Epithelial cell of esophagus (primary cell): ENCODE measurements at regions not wholly inside any gene's neighbourhood (a gene's known extent, or its start where the extent isn't known, plus 50 kb on each side); places are given as distances from the start of the nearest gene placed in this dataset.
"Not testable (repeated sequence)": the region's sequence is repeated elsewhere in the genome, so short reads cannot be mapped to it uniquely, and the experiment has no call there.

Experiments
- DNase-seq: peaks from one replicate; pipeline ENCODE4 v3.0.0; 2010; ENCODE audit warnings: low read depth
- H3K4me3 ChIP-seq: 2 replicates; pipeline ENCODE4 v1.5.1; 2011; ENCODE audit warnings: mild to moderate bottlenecking, low read length, control low read depth
- CTCF ChIP-seq: IDR thresholded peaks from 2 replicates; pipeline ENCODE4 v1.5.1; 2011; ENCODE audit warnings: low read depth, mild to moderate bottlenecking, low read length, control low read depth, inconsistent platforms; ENCODE audit not compliant: insufficient read depth; ENCODE audit errors: missing control alignments

DNA sequence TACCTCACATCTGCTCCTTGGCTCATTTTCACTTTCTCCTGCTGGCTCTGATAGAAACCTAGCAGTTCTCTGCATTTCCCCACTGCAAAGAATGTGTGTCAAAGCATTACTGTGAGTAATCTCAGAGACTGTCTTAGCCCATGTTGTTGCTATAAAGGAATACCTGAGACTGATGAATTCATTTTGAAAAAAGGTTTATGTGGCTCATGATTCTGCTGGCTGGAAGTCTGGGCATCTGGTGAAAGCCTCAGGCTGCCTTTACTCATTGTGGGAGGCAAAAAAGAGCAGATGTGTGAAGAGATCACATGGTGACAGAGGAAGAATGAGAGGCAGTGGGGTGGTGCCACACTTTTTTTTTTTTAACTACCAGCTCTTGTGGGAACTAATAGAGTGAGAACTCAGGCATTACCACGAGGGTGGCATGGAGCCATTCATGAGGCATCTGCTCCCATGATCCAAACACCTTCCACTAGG, 191.6 kb upstream of the CTNND2 start:
- peak; percentile 60 for DNase-seq
- no peak overlapping the region for H3K4me3 ChIP-seq

DNA sequence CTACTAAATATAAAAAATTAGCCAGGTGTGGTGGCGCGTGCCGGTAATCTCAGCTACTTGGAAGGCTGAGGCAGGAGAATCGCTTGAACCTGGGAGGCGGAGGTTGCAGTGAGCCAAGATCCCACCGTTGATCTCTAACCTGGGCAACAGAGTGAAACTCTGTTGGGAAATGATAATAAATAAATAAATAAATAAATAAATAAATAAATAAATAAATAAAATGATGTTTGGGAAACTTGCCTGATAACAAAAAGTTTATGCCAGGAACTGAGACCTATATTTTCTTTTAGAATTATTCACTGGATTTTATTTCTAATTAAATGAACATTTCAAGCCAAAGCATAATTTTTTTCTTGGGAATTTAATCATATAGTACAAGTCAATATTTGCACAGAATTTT, 189.3 kb upstream of the CTNND2 start:
- no peak overlapping the region for H3K4me3 ChIP-seq
- no peak for DNase-seq
- TF ChIP-seq CTCF, result no peak

More for the DNA sequence above, 191.6 kb upstream of the CTNND2 start:
- TF ChIP-seq CTCF, result no peak

GRCh38 chr5:12080761-12081160, 176.5 kb upstream of the CTNND2 start:
- no peak for DNase-seq
- no peak for TF ChIP-seq CTCF
- H3K4me3 ChIP-seq, result no peak overlapping the region

- DNase-seq, H3K4me3 ChIP-seq: not testable (repeated sequence)
These were observed 174.0 kb upstream of the CTNND2 start for GRCh38 chr5:12078286-12078685.

- DNase-seq, result no peak
- no peak overlapping the region for H3K4me3 ChIP-seq
- TF ChIP-seq CTCF, result no peak
These were observed 169.2 kb upstream of the CTNND2 start for GRCh38 chr5:12073426-12073825.

GRCh38 chr5:12072441-12072840, 168.2 kb upstream of the CTNND2 start:
- no peak for DNase-seq
- no peak overlapping the region for H3K4me3 ChIP-seq
- no peak for TF ChIP-seq CTCF

- DNase-seq, result no peak
- no peak overlapping the region for H3K4me3 ChIP-seq
- no peak for TF ChIP-seq CTCF
These were observed 167.2 kb upstream of the CTNND2 start for GRCh38 chr5:12071455-12071854.

DNA sequence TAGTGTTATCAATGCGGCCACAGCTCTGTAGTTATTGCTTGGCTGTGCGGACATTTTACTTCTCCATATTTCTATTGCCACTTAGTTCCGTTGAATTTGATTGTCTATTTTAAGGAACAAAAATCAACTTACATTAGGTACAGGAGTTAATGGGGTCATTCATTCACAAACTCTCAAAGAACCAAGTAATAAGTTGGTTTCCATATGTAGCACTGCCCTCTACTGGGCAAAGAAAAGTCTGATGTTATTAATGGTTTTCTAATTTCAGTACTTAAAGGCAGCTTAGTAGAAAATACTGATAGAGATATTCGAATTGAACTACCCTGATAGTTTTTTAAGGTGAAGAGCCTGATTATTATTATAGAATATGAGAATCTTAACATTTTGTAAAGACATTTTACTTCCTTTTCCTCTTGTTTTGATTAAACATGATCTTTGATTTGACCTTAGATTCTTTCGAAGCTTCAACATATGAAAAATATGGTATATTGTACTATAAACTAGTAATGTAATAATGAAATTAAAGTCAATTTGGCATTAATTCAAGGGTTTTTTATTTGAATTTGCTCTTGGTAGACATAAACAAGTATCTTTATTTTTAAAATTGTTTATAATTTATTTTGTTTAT, 119.5 kb upstream of the CTNND2 start:
- peak; percentile 53 for TF ChIP-seq CTCF
- peak; percentile 61 for DNase-seq
- no peak overlapping the region for H3K4me3 ChIP-seq
